HG03558 (cell line): ENCODE measurements at regions not wholly inside any gene's neighbourhood (a gene's known extent, or its start where the extent isn't known, plus 50 kb on each side); places are given as distances from the start of the nearest gene placed in this dataset.
"Not testable (repeated sequence)": the region's sequence is repeated elsewhere in the genome, so short reads cannot be mapped to it uniquely, and the experiment has no call there.

Source experiments
- ATAC-seq: cut with Tn5 transposase; IDR thresholded peaks from one replicate; pipeline ENCODE4 v1.9.1; 2021; ENCODE audit warnings: moderate number of reproducible peaks; ENCODE audit not compliant: unreplicated experiment; ENCODE audit errors: extremely low read depth

GRCh38 chr6:103154779-103155572 lies 1704.7 kb downstream of the HACE1 start:
- no peak for ATAC-seq

- no peak for ATAC-seq
These were observed 1706.7 kb downstream of the HACE1 start for GRCh38 chr6:103153016-103153415.

GRCh38 chr6:103142902-103143301 lies 1716.8 kb downstream of the HACE1 start:
- no peak for ATAC-seq

- ATAC-seq, result no peak
These were observed 1719.3 kb downstream of the HACE1 start for GRCh38 chr6:103140308-103141027.

GRCh38 chr6:103139377-103139776 lies 1720.3 kb downstream of the HACE1 start:
- ATAC-seq, result no peak

- no peak for ATAC-seq
These were observed 1731.0 kb downstream of the GRIK2 start for GRCh38 chr6:103124471-103124870.

- no peak for ATAC-seq
These were observed 1729.5 kb downstream of the GRIK2 start for GRCh38 chr6:103122766-103123601.

- ATAC-seq, result no peak
These were observed 1725.5 kb downstream of the GRIK2 start for GRCh38 chr6:103119056-103119455.

- ATAC-seq, result no peak
These were observed 1721.1 kb downstream of the GRIK2 start for GRCh38 chr6:103114582-103114981.

GRCh38 chr6:103113416-103113815 lies 1719.9 kb downstream of the GRIK2 start:
- ATAC-seq, result no peak

GRCh38 chr6:103107985-103108384 lies 1714.5 kb downstream of the GRIK2 start:
- ATAC-seq, result no peak

GRCh38 chr6:103105686-103106085 lies 1712.2 kb downstream of the GRIK2 start:
- no peak for ATAC-seq

- ATAC-seq, result no peak
These were observed 1707.8 kb downstream of the GRIK2 start for GRCh38 chr6:103101267-103101666.

- ATAC-seq, result not testable (repeated sequence)
These were observed 1698.9 kb downstream of the GRIK2 start for GRCh38 chr6:103092414-103092813.

- no peak for ATAC-seq
These were observed 1692.3 kb downstream of the GRIK2 start for GRCh38 chr6:103085801-103086200.

- ATAC-seq, result no peak
These were observed 1688.5 kb downstream of the GRIK2 start for GRCh38 chr6:103081876-103082630.

GRCh38 chr6:103081126-103081525 lies 1687.6 kb downstream of the GRIK2 start:
- no peak for ATAC-seq

GRCh38 chr6:103080497-103080896 lies 1687.0 kb downstream of the GRIK2 start:
- ATAC-seq, result no peak

- ATAC-seq, result no peak
These were observed 1686.4 kb downstream of the GRIK2 start for GRCh38 chr6:103079867-103080266.

GRCh38 chr6:103062136-103062535 lies 1668.6 kb downstream of the GRIK2 start:
- no peak for ATAC-seq
